Left lung (tissue), 4 donors: ENCODE measurements at regions not wholly inside any gene's neighbourhood (a gene's known extent, or its start where the extent isn't known, plus 50 kb on each side); places are given as distances from the start of the nearest gene placed in this dataset.

Experiments
- ATAC-seq: fragments of 200-7000 bp; cut with Tn5 transposase; one replicate; pipeline ENCODE4 v1.9.1; 2020; ENCODE audit warnings: moderate library complexity
- DNase-seq, 4 donors: peaks; one replicate each; pipeline ENCODE4 v3.0.0-alpha.2; 2013 to 2020
- H3K27ac ChIP-seq, 2 donors: fragments of 200-600 bp; sonication (generic) in 1 of 2; one replicate each; pipeline versions ENCODE4 v1.5.0 to v1.8.0; 2020 to 2021
- H3K27me3 ChIP-seq, 2 donors: fragments of 200-600 bp; sonication (generic) in 1 of 2; one replicate each; pipeline versions ENCODE4 v1.5.0 to v1.8.0; 2020 to 2021
- H3K36me3 ChIP-seq, 2 donors: fragments of 200-600 bp; sonication (generic) in 1 of 2; one replicate each; pipeline versions ENCODE4 v1.5.0 to v1.8.0; 2020 to 2021
- H3K4me1 ChIP-seq, 2 donors: fragments of 200-600 bp; one replicate each; pipeline ENCODE4 v1.8.0; 2021
- H3K4me3 ChIP-seq, 2 donors: fragments of 200-600 bp; sonication (generic) in 1 of 2; one replicate each; pipeline versions ENCODE4 v1.5.0 to v1.8.0; 2020 to 2021; ENCODE audit warnings: mild to moderate bottlenecking in 1 of 2
- H3K9me3 ChIP-seq, 2 donors: fragments of 200-600 bp; sonication (generic) in 1 of 2; one replicate each; pipeline versions ENCODE4 v1.5.0 to v1.8.0; 2020 to 2021
- intact Hi-C, 2 donors: fragments of 100-400 bp; cut with DNase I; formaldehyde crosslinking; loops; one replicate each; pipeline versions ENCODE4 v1.11.2 to v1.14.2; 2022
- TF ChIP-seq, protein P1 (sequence below), 2 donors: fragments of 200-600 bp; sonication (generic) in 1 of 2; IDR thresholded peaks; one replicate each; pipeline versions ENCODE4 v1.5.0 to v1.8.0; 2021; ENCODE audit warnings: antibody characterized with exemption in 2 of 2
- donor health status: DM: no; HTN: yes; CAD: no.
- donor health status: DM: no; HTN: no; CAD: no.

DNA sequence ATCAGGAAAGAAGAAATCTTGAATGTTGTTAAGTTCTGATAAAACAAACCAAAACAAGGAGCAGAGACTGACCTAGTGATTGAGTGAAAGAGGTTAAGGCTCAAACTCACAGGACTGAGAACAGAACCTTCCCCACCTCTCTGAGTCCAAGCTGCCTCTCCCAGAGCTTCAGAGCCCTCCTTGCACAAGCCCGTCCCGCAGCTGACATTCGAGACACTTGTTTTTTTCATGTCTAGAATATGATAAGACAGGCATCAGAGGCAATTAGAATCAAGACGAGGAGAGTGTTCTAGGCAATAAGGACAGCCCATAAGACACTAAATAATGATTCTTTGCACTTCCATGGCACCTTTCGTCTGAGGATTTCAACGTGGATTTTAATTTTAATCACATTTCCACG is 140.6 kb downstream of the PXDC1 start:
- no peaks in the 10 kb centered on the region for H3K36me3 ChIP-seq
- ATAC-seq, result no peak

DNA sequence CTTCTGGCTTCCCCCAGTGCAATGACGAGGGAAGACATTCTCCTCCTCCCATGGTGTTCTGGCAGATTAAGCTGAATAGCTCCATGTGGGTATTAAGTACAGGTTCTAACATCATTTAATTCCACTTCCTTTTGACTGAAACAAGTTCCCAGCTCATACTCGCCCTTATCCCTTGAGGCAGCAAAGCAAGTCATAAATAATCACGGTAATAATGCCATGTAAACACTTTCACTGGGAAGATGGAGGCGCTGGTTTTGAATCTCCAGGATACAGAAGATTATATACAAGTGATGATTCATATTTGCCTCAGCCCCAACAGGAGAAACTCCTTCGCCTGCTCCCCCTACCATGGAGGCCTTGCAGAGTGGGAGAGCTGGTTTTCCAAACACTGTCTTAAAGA is 141.3 kb downstream of the PXDC1 start:
- TF ChIP-seq, protein P1, sequence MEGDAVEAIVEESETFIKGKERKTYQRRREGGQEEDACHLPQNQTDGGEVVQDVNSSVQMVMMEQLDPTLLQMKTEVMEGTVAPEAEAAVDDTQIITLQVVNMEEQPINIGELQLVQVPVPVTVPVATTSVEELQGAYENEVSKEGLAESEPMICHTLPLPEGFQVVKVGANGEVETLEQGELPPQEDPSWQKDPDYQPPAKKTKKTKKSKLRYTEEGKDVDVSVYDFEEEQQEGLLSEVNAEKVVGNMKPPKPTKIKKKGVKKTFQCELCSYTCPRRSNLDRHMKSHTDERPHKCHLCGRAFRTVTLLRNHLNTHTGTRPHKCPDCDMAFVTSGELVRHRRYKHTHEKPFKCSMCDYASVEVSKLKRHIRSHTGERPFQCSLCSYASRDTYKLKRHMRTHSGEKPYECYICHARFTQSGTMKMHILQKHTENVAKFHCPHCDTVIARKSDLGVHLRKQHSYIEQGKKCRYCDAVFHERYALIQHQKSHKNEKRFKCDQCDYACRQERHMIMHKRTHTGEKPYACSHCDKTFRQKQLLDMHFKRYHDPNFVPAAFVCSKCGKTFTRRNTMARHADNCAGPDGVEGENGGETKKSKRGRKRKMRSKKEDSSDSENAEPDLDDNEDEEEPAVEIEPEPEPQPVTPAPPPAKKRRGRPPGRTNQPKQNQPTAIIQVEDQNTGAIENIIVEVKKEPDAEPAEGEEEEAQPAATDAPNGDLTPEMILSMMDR (IDR thresholded peaks at IDR 0.05), result no peak
- intact Hi-C loops, result no loop called here
- no peak for ATAC-seq
- no peaks in the 10 kb centered on the region for H3K27me3 ChIP-seq
- H3K27ac ChIP-seq, result no peak overlapping the region
- no peak overlapping the region for H3K4me3 ChIP-seq
- no peak for DNase-seq
- H3K4me1 ChIP-seq, result no peaks in the 10 kb centered on the region
- H3K36me3 ChIP-seq, result no peaks in the 10 kb centered on the region
- H3K9me3 ChIP-seq, result no peaks in the 10 kb centered on the region

More for the DNA sequence above, 140.6 kb downstream of the PXDC1 start:
- TF ChIP-seq, protein P1 (IDR thresholded peaks at IDR 0.05), result no peak
- intact Hi-C loops, result no loop called here
- no peak overlapping the region for H3K4me3 ChIP-seq
- no peaks in the 10 kb centered on the region for H3K9me3 ChIP-seq
- no peaks in the 10 kb centered on the region for H3K27me3 ChIP-seq
- H3K4me1 ChIP-seq, result no peaks in the 10 kb centered on the region
- no peak for DNase-seq
- no peak overlapping the region for H3K27ac ChIP-seq

DNA sequence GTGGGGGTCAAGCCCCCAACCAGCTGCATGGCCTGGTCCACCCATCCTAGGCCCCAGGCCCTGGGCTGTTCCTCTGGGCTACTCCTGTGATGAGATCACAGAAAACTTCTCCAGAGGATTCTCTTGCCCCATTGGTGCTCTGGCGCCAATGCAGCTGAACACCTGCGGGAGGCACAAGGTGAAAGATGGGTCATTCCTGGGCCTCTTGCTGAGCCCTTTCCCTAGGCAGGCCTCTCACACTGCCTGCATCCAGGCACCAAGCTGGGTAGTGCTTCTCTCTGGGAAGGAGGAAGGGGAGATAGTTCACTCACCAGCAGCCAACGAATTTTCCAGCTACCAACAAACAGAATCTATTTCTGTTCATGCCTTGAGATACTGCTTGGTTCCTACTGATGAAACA is 142.1 kb downstream of the PXDC1 start:
- Histone ChIP-seq H3K9me3 (no peaks in the 10 kb centered on the region), H3K27ac (no peak overlapping the region), H3K36me3 (no peaks in the 10 kb centered on the region), H3K27me3 (no peaks in the 10 kb centered on the region), H3K4me1 (no peaks in the 10 kb centered on the region), H3K4me3 (no peak overlapping the region)
- intact Hi-C loops, result no loop called here
- DNase-seq (no peak), ATAC-seq (no peak)
- TF ChIP-seq, protein P1 (IDR thresholded peaks at IDR 0.05), result no peak

DNA sequence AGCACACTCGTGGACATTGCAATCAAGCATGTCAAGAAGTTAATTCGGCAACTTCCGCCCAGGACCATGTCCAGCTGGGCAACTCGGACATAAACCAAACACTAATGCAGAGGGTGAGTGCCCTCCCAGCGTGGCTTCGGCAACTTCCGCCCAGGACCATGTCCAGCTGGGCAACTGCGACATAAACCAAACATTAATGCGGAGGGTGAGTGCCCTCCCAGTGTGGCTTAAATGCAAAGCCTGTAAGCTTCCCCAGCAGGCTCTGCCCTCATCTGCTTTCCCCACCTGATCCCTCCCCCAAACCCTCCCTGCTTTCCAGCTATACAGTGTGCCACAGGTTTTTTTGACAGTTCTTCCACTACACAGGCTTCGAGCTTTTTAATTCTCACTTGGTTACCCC is 143.4 kb downstream of the PXDC1 start:
- no peaks in the 10 kb centered on the region for H3K27me3 ChIP-seq
- intact Hi-C loops, result no loop called here
- DNase-seq (no peak), ATAC-seq (no peak)
- H3K27ac ChIP-seq, result no peak overlapping the region
- no peaks in the 10 kb centered on the region for H3K4me1 ChIP-seq
- no peak overlapping the region for H3K4me3 ChIP-seq
- no peaks in the 10 kb centered on the region for H3K9me3 ChIP-seq
- no peaks in the 10 kb centered on the region for H3K36me3 ChIP-seq
- TF ChIP-seq, protein P1 (IDR thresholded peaks at IDR 0.05), result no peak

DNA sequence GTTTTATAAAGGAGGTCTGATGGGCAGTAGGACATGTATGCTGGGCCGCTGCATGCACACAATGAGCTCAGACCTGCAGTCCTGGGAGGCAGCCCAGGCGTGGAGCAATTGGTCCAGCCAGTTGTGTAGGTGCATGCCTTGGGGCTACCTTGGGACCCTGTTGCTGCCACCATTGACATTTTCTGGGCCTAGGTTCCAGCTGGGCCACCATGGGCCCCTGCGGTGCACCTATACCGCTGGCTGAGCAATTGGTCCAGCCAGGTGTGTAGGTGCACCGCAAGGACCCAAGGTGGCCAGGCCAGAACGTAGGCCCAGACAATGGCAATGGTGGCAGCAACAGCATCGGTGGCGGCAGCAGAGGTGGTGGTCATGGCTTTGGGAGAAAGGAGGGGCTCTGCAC is 143.9 kb downstream of the PXDC1 start:
- H3K9me3 ChIP-seq, result peaks cover 0 to 1% of the 10 kb centered on the region in 2 donors
- intact Hi-C loops, result no loop called here
- no peaks in the 10 kb centered on the region for H3K27me3 ChIP-seq
- H3K36me3 ChIP-seq, result no peaks in the 10 kb centered on the region
- TF ChIP-seq, protein P1 (IDR thresholded peaks at IDR 0.05), result no peak
- ATAC-seq (no peak), DNase-seq (no peak)
- no peak overlapping the region for H3K27ac ChIP-seq
- H3K4me3 ChIP-seq, result no peak overlapping the region
- no peaks in the 10 kb centered on the region for H3K4me1 ChIP-seq
